GM23338 (cell line): ENCODE measurements at regions not wholly inside any gene's neighbourhood (a gene's known extent, or its start where the extent isn't known, plus 50 kb on each side); places are given as distances from the start of the nearest gene placed in this dataset.

ENCODE experiments used
- ATAC-seq: fragments of 200-7000 bp; cut with Tn5 transposase; 3 replicates; pipeline ENCODE4 v1.9.1; 2020
- DNase-seq: peaks from one replicate; pipeline ENCODE4 v3.0.0-alpha.2; 2015; ENCODE audit warnings: low spot score
- H2AFZ ChIP-seq: fragments of 200-600 bp; sonication (generic); 2 replicates; pipeline ENCODE4 v1.8.0; 2016; ENCODE audit warnings: antibody characterized with exemption, mild to moderate bottlenecking, moderate library complexity
- H3F3A ChIP-seq: fragments of 200-600 bp; sonication (generic); replicated peaks from 2 replicates; pipeline ENCODE4 v1.8.0; 2017; ENCODE audit warnings: antibody characterized with exemption, mixed run types, low read depth
- H3K27ac ChIP-seq: fragments of 200-600 bp; sonication (generic); 2 replicates; pipeline ENCODE4 v1.6.1; 2016; ENCODE audit warnings: low read depth
- H3K27me3 ChIP-seq: fragments of 200-600 bp; sonication (generic); 2 replicates; pipeline ENCODE4 v1.8.0; 2016; ENCODE audit warnings: mild to moderate bottlenecking, mixed run types, moderate library complexity; ENCODE audit not compliant: insufficient read depth
- H3K36me3 ChIP-seq: fragments of 200-600 bp; sonication (generic); 2 replicates; pipeline ENCODE4 v1.8.0; 2016; ENCODE audit warnings: mild to moderate bottlenecking; ENCODE audit not compliant: insufficient read depth
- H3K4me1 ChIP-seq: fragments of 200-600 bp; sonication (generic); 2 replicates; pipeline ENCODE4 v1.8.0; 2016; ENCODE audit warnings: mild to moderate bottlenecking, moderate library complexity; ENCODE audit not compliant: insufficient read depth
- H3K4me2 ChIP-seq: fragments of 200-600 bp; sonication (generic); 2 replicates; pipeline ENCODE4 v1.7.1; 2017; ENCODE audit warnings: mixed run types
- H3K4me3 ChIP-seq: fragments of 200-600 bp; sonication (generic); 2 replicates; pipeline ENCODE4 v1.6.1; 2016; ENCODE audit warnings: mixed run types
- H3K79me2 ChIP-seq: fragments of 200-600 bp; sonication (generic); replicated peaks from 2 replicates; pipeline ENCODE4 v1.8.0; 2017; ENCODE audit warnings: mild to moderate bottlenecking; ENCODE audit not compliant: insufficient read depth
- H3K9me2 ChIP-seq: fragments of 200-600 bp; sonication (generic); 2 replicates; pipeline ENCODE4 v1.8.0; 2017; ENCODE audit not compliant: insufficient read depth
- H4K20me1 ChIP-seq: fragments of 200-600 bp; sonication (generic); replicated peaks from 2 replicates; pipeline ENCODE4 v1.8.0; 2017; ENCODE audit warnings: mild to moderate bottlenecking; ENCODE audit not compliant: insufficient read depth
- H3K27ac Mint-ChIP-seq: 2 replicates; pipeline ENCODE4 v1.8.0; 2020; ENCODE audit warnings: inconsistent platforms, mild to moderate bottlenecking, moderate library complexity, mixed read lengths
- H3K27me3 Mint-ChIP-seq: 3 replicates; pipeline ENCODE4 v1.8.0; 2022; ENCODE audit warnings: low read depth, mild to moderate bottlenecking, moderate library complexity, mixed read lengths, inconsistent platforms; ENCODE audit not compliant: insufficient read depth, poor library complexity
- H3K36me3 Mint-ChIP-seq: 3 replicates; pipeline ENCODE4 v1.8.0; 2021; ENCODE audit warnings: low read depth, mild to moderate bottlenecking, inconsistent platforms, moderate library complexity, mixed read lengths
- H3K4me1 Mint-ChIP-seq: 3 replicates; pipeline ENCODE4 v1.8.0; 2020; ENCODE audit warnings: mild to moderate bottlenecking, inconsistent platforms, mixed read lengths
- H3K4me3 Mint-ChIP-seq: 3 replicates; pipeline ENCODE4 v1.8.0; 2021; ENCODE audit warnings: moderate library complexity, mild to moderate bottlenecking, inconsistent platforms, mixed read lengths
- H3K9me3 Mint-ChIP-seq: 3 replicates; pipeline ENCODE4 v1.8.0; 2020; ENCODE audit warnings: moderate library complexity, mild to moderate bottlenecking, inconsistent platforms, mixed read lengths
- CREB1 ChIP-seq: fragments of 250-450 bp; sonication (Bioruptor Pico); IDR thresholded peaks from 2 replicates; pipeline ENCODE4 v1.5.0; 2020; ENCODE audit warnings: low read depth, mild to moderate bottlenecking, moderate library complexity
- EZH2 ChIP-seq: fragments of 200-600 bp; sonication (generic); IDR thresholded peaks from one replicate; pipeline ENCODE4 v1.8.0; 2017; ENCODE audit warnings: antibody characterized with exemption, mild to moderate bottlenecking, low read depth; ENCODE audit not compliant: unreplicated experiment
- EZH2phosphoT487 ChIP-seq: fragments of 200-600 bp; sonication (generic); IDR thresholded peaks from one replicate; pipeline ENCODE4 v1.8.1; 2018; ENCODE audit warnings: antibody characterized with exemption; ENCODE audit not compliant: unreplicated experiment
- JUNB ChIP-seq: IDR thresholded peaks from one replicate; pipeline ENCODE4 v1.6.1; 2016; ENCODE audit warnings: antibody characterized with exemption; ENCODE audit not compliant: unreplicated experiment
- NANOG ChIP-seq: IDR thresholded peaks from 2 replicates; pipeline ENCODE4 v1.6.1; 2016; ENCODE audit warnings: antibody characterized with exemption, borderline replicate concordance
- POLR2AphosphoS5 ChIP-seq: IDR thresholded peaks from 2 replicates; pipeline ENCODE4 v1.6.1; 2016; ENCODE audit warnings: antibody characterized with exemption, low read depth
- STAT1 ChIP-seq: IDR thresholded peaks from one replicate; pipeline ENCODE4 v1.6.1; 2016; ENCODE audit warnings: antibody characterized with exemption; ENCODE audit not compliant: unreplicated experiment
- ZNF114 ChIP-seq: fragments of 250-450 bp; sonication (Bioruptor Pico); IDR thresholded peaks from 2 replicates; pipeline ENCODE4 v1.5.0; 2020; ENCODE audit warnings: mild to moderate bottlenecking, moderate library complexity
- ZNF331 ChIP-seq: fragments of 250-450 bp; sonication (Bioruptor Pico); IDR thresholded peaks from 2 replicates; pipeline ENCODE4 v1.5.0; 2020; ENCODE audit warnings: low read depth, mild to moderate bottlenecking, moderate library complexity
- TF ChIP-seq, protein P1 (sequence below): IDR thresholded peaks from one replicate; pipeline ENCODE4 v1.6.1; 2018; ENCODE audit warnings: antibody characterized with exemption; ENCODE audit not compliant: unreplicated experiment
- TF ChIP-seq, protein P2 (sequence below), 2 experiments: fragments of 200-600 bp in 1 of 2; sonication (generic) in 1 of 2; conservative IDR thresholded peaks; 2 replicates each; pipeline versions ENCODE4 v1.5.1 to v1.6.1; 2016 to 2017; ENCODE audit warnings: antibody characterized with exemption in 2 of 2, low read depth in 2 of 2, mild to moderate bottlenecking in 2 of 2, moderate library complexity in 1 of 2
- TF ChIP-seq, protein P3 (sequence below): IDR thresholded peaks from 2 replicates; pipeline ENCODE4 v1.6.1; 2016; ENCODE audit warnings: antibody characterized with exemption
- TF ChIP-seq, protein P4 (sequence below): fragments of 250-450 bp; sonication (Bioruptor Pico); IDR thresholded peaks from 2 replicates; pipeline ENCODE4 v1.5.0; 2020; ENCODE audit warnings: mild to moderate bottlenecking, moderate library complexity

DNA sequence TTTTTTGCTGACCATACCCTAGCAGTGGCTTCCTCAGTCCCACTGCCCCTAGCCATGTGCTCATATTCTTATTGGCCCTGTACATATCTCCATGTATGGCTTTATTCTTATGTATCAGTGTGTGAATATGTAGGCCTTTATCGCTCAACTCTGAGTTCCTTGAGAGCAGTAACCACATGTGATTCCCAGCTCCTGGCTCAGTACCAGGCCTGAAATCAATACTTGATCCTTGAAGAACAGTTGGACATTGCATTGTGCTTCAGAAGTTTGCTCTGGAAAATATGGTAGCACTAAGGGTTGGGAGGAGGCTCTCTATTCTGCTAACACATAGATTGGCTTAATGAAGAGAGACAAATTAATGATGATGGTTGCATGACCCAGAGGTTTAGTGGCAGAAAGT lies 118.8 kb upstream of the FERMT1 start:
- no peaks in the 10 kb centered on the region for H3K36me3 ChIP-seq
- Mint-ChIP-seq H3K27ac (no peak overlapping the region), H3K36me3 (no peaks in the 10 kb centered on the region), H3K9me3 (no peaks in the 10 kb centered on the region), H3K27me3 (no peaks in the 10 kb centered on the region), H3K4me3 (no peak overlapping the region), H3K4me1 (no peaks in the 10 kb centered on the region)
- H3K4me2 ChIP-seq: no peak overlapping the region
- no peaks in the 10 kb centered on the region for H3F3A ChIP-seq
- no peaks in the 10 kb centered on the region for H3K79me2 ChIP-seq
- H3K4me1 ChIP-seq: no peaks in the 10 kb centered on the region
- no peaks in the 10 kb centered on the region for H3K27me3 ChIP-seq
- ATAC-seq (no peak), DNase-seq (no peak)
- H3K4me3 ChIP-seq: no peak overlapping the region
- TF ChIP-seq, protein P1, sequence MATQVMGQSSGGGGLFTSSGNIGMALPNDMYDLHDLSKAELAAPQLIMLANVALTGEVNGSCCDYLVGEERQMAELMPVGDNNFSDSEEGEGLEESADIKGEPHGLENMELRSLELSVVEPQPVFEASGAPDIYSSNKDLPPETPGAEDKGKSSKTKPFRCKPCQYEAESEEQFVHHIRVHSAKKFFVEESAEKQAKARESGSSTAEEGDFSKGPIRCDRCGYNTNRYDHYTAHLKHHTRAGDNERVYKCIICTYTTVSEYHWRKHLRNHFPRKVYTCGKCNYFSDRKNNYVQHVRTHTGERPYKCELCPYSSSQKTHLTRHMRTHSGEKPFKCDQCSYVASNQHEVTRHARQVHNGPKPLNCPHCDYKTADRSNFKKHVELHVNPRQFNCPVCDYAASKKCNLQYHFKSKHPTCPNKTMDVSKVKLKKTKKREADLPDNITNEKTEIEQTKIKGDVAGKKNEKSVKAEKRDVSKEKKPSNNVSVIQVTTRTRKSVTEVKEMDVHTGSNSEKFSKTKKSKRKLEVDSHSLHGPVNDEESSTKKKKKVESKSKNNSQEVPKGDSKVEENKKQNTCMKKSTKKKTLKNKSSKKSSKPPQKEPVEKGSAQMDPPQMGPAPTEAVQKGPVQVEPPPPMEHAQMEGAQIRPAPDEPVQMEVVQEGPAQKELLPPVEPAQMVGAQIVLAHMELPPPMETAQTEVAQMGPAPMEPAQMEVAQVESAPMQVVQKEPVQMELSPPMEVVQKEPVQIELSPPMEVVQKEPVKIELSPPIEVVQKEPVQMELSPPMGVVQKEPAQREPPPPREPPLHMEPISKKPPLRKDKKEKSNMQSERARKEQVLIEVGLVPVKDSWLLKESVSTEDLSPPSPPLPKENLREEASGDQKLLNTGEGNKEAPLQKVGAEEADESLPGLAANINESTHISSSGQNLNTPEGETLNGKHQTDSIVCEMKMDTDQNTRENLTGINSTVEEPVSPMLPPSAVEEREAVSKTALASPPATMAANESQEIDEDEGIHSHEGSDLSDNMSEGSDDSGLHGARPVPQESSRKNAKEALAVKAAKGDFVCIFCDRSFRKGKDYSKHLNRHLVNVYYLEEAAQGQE: no peak
- TF ChIP-seq, protein P2, sequence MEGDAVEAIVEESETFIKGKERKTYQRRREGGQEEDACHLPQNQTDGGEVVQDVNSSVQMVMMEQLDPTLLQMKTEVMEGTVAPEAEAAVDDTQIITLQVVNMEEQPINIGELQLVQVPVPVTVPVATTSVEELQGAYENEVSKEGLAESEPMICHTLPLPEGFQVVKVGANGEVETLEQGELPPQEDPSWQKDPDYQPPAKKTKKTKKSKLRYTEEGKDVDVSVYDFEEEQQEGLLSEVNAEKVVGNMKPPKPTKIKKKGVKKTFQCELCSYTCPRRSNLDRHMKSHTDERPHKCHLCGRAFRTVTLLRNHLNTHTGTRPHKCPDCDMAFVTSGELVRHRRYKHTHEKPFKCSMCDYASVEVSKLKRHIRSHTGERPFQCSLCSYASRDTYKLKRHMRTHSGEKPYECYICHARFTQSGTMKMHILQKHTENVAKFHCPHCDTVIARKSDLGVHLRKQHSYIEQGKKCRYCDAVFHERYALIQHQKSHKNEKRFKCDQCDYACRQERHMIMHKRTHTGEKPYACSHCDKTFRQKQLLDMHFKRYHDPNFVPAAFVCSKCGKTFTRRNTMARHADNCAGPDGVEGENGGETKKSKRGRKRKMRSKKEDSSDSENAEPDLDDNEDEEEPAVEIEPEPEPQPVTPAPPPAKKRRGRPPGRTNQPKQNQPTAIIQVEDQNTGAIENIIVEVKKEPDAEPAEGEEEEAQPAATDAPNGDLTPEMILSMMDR (conservative IDR thresholded peaks at IDR 0.05; ENCODE audit: low read depth in 2 of 2): no peak
- TF ChIP-seq EZH2 (no peak), NANOG (no peak), EZH2phosphoT487 (no peak), JUNB (no peak), ZNF114 (CRISPR knock-in tag) (no peak), ZNF331 (CRISPR knock-in tag) (no peak), STAT1 (no peak), CREB1 (CRISPR knock-in tag) (no peak), POLR2AphosphoS5 (no peak)
- TF ChIP-seq, protein P3, sequence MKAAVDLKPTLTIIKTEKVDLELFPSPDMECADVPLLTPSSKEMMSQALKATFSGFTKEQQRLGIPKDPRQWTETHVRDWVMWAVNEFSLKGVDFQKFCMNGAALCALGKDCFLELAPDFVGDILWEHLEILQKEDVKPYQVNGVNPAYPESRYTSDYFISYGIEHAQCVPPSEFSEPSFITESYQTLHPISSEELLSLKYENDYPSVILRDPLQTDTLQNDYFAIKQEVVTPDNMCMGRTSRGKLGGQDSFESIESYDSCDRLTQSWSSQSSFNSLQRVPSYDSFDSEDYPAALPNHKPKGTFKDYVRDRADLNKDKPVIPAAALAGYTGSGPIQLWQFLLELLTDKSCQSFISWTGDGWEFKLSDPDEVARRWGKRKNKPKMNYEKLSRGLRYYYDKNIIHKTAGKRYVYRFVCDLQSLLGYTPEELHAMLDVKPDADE: no peak
- TF ChIP-seq, protein P4, sequence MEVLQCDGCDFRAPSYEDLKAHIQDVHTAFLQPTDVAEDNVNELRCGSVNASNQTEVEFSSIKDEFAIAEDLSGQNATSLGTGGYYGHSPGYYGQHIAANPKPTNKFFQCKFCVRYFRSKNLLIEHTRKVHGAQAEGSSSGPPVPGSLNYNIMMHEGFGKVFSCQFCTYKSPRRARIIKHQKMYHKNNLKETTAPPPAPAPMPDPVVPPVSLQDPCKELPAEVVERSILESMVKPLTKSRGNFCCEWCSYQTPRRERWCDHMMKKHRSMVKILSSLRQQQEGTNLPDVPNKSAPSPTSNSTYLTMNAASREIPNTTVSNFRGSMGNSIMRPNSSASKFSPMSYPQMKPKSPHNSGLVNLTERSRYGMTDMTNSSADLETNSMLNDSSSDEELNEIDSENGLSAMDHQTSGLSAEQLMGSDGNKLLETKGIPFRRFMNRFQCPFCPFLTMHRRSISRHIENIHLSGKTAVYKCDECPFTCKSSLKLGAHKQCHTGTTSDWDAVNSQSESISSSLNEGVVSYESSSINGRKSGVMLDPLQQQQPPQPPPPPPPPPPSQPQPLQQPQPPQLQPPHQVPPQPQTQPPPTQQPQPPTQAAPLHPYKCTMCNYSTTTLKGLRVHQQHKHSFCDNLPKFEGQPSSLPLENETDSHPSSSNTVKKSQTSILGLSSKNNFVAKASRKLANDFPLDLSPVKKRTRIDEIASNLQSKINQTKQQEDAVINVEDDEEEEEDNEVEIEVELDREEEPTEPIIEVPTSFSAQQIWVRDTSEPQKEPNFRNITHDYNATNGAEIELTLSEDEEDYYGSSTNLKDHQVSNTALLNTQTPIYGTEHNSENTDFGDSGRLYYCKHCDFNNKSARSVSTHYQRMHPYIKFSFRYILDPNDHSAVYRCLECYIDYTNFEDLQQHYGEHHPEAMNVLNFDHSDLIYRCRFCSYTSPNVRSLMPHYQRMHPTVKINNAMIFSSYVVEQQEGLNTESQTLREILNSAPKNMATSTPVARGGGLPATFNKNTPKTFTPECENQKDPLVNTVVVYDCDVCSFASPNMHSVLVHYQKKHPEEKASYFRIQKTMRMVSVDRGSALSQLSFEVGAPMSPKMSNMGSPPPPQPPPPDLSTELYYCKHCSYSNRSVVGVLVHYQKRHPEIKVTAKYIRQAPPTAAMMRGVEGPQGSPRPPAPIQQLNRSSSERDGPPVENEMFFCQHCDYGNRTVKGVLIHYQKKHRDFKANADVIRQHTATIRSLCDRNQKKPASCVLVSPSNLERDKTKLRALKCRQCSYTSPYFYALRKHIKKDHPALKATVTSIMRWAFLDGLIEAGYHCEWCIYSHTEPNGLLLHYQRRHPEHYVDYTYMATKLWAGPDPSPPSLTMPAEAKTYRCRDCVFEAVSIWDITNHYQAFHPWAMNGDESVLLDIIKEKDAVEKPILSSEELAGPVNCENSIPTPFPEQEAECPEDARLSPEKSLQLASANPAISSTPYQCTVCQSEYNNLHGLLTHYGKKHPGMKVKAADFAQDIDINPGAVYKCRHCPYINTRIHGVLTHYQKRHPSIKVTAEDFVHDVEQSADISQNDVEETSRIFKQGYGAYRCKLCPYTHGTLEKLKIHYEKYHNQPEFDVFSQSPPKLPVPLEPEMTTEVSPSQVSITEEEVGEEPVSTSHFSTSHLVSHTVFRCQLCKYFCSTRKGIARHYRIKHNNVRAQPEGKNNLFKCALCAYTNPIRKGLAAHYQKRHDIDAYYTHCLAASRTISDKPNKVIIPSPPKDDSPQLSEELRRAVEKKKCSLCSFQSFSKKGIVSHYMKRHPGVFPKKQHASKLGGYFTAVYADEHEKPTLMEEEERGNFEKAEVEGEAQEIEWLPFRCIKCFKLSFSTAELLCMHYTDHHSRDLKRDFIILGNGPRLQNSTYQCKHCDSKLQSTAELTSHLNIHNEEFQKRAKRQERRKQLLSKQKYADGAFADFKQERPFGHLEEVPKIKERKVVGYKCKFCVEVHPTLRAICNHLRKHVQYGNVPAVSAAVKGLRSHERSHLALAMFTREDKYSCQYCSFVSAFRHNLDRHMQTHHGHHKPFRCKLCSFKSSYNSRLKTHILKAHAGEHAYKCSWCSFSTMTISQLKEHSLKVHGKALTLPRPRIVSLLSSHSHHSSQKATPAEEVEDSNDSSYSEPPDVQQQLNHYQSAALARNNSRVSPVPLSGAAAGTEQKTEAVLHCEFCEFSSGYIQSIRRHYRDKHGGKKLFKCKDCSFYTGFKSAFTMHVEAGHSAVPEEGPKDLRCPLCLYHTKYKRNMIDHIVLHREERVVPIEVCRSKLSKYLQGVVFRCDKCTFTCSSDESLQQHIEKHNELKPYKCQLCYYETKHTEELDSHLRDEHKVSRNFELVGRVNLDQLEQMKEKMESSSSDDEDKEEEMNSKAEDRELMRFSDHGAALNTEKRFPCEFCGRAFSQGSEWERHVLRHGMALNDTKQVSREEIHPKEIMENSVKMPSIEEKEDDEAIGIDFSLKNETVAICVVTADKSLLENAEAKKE (CRISPR knock-in tag): no peak
- no peak overlapping the region for H2AFZ ChIP-seq
- H4K20me1 ChIP-seq: no peaks in the 10 kb centered on the region
- H3K27ac ChIP-seq: no peak overlapping the region
- H3K9me2 ChIP-seq: peaks cover 2% of the 10 kb centered on the region; the same call in 1 of the 2 replicates
